Inferior parietal cortex (tissue), 1 donor: ENCODE measurements at regions not wholly inside any gene's neighbourhood (a gene's known extent, or its start where the extent isn't known, plus 50 kb on each side); places are given as distances from the start of the nearest gene placed in this dataset.
"Not testable (repeated sequence)": the region's sequence is repeated elsewhere in the genome, so short reads cannot be mapped to it uniquely, and the experiment has no call there.

Experiments
- DNase-seq: peaks from one replicate; pipeline ENCODE4 v3.0.0-alpha.2; 2016; ENCODE audit errors: extremely low spot score

DNA sequence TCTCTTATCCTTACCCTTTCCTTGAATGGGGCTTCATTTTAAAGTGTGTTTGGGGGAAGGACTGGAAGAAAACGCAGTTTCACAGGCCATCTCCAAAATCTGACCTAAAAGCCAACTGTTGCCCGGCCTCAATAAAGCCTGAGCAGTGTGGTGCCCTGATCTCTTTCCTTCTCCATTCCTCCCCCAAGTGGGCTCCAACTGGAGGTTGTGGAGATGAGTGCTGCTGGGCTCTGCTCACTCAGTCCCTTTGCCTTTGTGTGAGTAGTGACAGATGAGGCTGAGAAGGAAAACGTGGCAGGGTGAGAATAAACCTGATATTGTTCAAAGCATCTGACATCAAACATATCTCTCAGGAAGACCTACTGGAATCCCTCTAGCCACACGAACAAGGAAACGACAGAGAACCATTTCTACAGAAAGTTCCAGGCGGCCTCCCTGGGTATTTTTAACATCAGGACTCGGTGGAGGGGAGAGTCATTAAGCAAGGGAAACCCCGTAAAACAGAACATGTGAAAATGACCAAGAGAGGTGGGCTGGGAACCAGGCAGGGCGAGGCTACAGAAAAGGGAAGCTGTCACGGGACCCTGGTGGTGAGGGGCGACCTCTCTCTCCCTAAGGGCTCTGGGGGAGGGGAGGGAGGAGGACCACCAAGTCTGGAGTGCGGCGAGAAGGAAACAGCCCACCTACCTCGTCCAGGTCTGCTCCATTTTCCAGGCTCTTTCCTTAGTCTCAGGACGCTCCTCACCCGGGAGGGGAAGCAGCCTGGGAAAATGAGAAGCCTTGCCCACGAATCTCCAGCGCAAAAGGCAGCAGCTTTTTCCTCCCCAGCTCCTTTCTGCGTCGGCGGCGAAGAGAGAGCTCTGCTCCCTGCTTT is 59.1 kb upstream of the NBPF26 start:
- not testable (repeated sequence) for DNase-seq

DNA sequence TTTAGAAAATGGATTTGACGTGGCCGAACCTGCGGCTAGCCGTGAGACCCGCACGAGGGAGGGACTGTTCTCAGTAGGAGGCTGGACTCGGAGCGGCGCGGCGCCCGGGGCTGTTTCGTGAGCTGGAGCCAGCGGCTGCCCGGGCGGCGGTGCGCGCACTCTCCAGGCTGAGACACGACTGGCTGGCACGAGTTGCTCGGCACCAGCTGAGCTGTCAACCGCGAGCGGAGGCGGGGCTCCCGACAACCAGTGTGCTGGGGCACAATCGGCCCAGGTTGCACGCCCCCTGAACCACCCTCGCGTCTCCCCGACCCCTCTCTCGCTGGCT is 58.5 kb upstream of the NBPF26 start:
- DNase-seq = not testable (repeated sequence)

DNA sequence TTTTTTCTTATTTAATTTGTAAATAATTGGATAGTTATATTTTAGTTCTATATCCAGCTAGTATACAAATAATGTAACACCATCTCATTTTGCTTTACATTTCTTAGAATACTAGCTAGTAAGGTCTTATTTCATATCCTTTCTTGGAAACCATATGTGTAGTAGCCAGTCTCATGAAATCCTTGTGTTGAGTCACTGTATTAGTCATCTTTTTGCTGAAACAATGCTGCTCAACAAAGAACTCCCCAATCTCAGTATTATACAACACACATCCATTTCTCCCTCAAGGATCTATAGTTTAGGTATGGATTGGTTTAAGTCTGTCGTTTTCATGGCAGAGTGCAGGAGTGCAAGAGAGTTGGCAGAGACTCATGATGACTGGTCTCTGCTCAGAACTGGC is 55.6 kb upstream of the NBPF26 start:
- not testable (repeated sequence) for DNase-seq
